Caco-2 (cell line): ENCODE measurements at regions not wholly inside any gene's neighbourhood (a gene's known extent, or its start where the extent isn't known, plus 50 kb on each side); places are given as distances from the start of the nearest gene placed in this dataset.

Experiments
- BruUV-seq: library from RNA; stranded (reverse); fragments of 400-500 nt; replicated peaks from 2 replicates; lab custom pipeline; 2021; lab: Mats Ljungman, UMichigan
- CTCF ChIA-PET: fragments of 300-600 bp; sonication (Branson Sonifier 250); formaldehyde crosslinking; loops from one replicate; lab custom pipeline; 2022; ENCODE audit warnings: antibody characterized with exemption; lab: Charles Lee
- POLR2A ChIA-PET: fragments of 300-600 bp; sonication (Branson Sonifier 250); formaldehyde crosslinking; loops from one replicate; lab custom pipeline; 2022; ENCODE audit warnings: antibody characterized with exemption; lab: Charles Lee
- DNase-seq, 2 experiments: peaks; one replicate each; pipeline versions ENCODE4 v3.0.0 to v3.0.0-alpha.2; 2020 to 2022
- H3K27me3 ChIP-seq: replicated peaks from 2 replicates; pipeline ENCODE4 v1.6.0; 2011; ENCODE audit warnings: low read length; ENCODE audit not compliant: control insufficient read depth, insufficient read depth
- H3K36me3 ChIP-seq: 2 replicates; pipeline ENCODE4 v1.5.1; 2011; ENCODE audit warnings: low read length; ENCODE audit not compliant: control insufficient read depth, insufficient read depth
- H3K4me1 ChIP-seq: fragments of 250-450 bp; sonication (Bioruptor Pico); 2 replicates; pipeline ENCODE4 v1.5.1; 2020; ENCODE audit warnings: mild to moderate bottlenecking
- H3K4me3 ChIP-seq: 2 replicates; pipeline ENCODE4 v1.5.1; 2011; ENCODE audit warnings: low read depth, mild to moderate bottlenecking, control low read depth, low read length
- H3K9me3 ChIP-seq: fragments of 250-450 bp; sonication (Bioruptor Pico); 2 replicates; pipeline ENCODE4 v1.5.1; 2020; ENCODE audit warnings: mild to moderate bottlenecking, moderate library complexity
- H3K27ac Mint-ChIP-seq: one replicate; pipeline ENCODE4 v1.8.0; 2022; ENCODE audit warnings: mixed read lengths; ENCODE audit not compliant: unreplicated experiment
- H3K27me3 Mint-ChIP-seq: one replicate; pipeline ENCODE4 v1.8.0; 2022; ENCODE audit warnings: mixed read lengths; ENCODE audit not compliant: insufficient read depth, unreplicated experiment
- H3K36me3 Mint-ChIP-seq: one replicate; pipeline ENCODE4 v1.8.0; 2022; ENCODE audit warnings: mild to moderate bottlenecking, mixed read lengths; ENCODE audit not compliant: insufficient read depth, unreplicated experiment
- H3K4me1 Mint-ChIP-seq: one replicate; pipeline ENCODE4 v1.8.0; 2022; ENCODE audit warnings: low read depth, mixed read lengths; ENCODE audit not compliant: unreplicated experiment
- H3K4me3 Mint-ChIP-seq: one replicate; pipeline ENCODE4 v1.8.0; 2022; ENCODE audit warnings: mild to moderate bottlenecking, moderate library complexity, mixed read lengths; ENCODE audit not compliant: unreplicated experiment
- H3K9me3 Mint-ChIP-seq: one replicate; pipeline ENCODE4 v1.8.0; 2022; ENCODE audit warnings: mixed read lengths; ENCODE audit not compliant: unreplicated experiment
- CTCF ChIP-seq, 2 experiments: fragments of 200-600 bp in 1 of 2; IDR thresholded peaks; 1 replicate in 1 of 2; 2 replicates in 1 of 2; pipeline versions ENCODE4 v1.5.1 to v1.8.0; 2011 to 2022; ENCODE audit warnings: antibody characterized with exemption in 1 of 2, control low read depth in 1 of 2, inconsistent platforms in 1 of 2, low read depth in 1 of 2, low read length in 1 of 2, mild to moderate bottlenecking in 1 of 2, moderate library complexity in 1 of 2; ENCODE audit not compliant: insufficient read depth in 1 of 2, severe bottlenecking in 1 of 2, unreplicated experiment in 1 of 2
- intact Hi-C: fragments of 100-400 bp; cut with micrococcal nuclease; formaldehyde crosslinking; loops from one replicate; pipeline ENCODE4 v1.10.0; 2022; ENCODE audit not compliant: unreplicated experiment

GRCh38 chr13:105643966-105644365 lies 891.5 kb downstream of the EFNB2 start:
- ChIA-PET POLR2A (no interaction called here), CTCF (no interaction called here)
- no peak for DNase-seq
- Mint-ChIP-seq H3K9me3 (no peaks in the 10 kb centered on the region), H3K4me3 (no peak overlapping the region), H3K36me3 (no peaks in the 10 kb centered on the region), H3K4me1 (no peaks in the 10 kb centered on the region), H3K27me3 (peaks cover 3% of the 10 kb centered on the region), H3K27ac (no peak overlapping the region)
- Histone ChIP-seq H3K4me1 (no peaks in the 10 kb centered on the region), H3K36me3 (no peaks in the 10 kb centered on the region), H3K27me3 (no peaks in the 10 kb centered on the region), H3K9me3 (no peaks in the 10 kb centered on the region), H3K4me3 (no peak overlapping the region)
- intact Hi-C loops = no loop called here
- no TSS peak for BruUV-seq
- TF ChIP-seq CTCF (IDR thresholded peaks at IDR 0.05; ENCODE audit: insufficient read depth in 1 of 2, low read depth in 1 of 2, low read length in 1 of 2, severe bottlenecking in 1 of 2, unreplicated experiment in 1 of 2) = no peak

- no peak for DNase-seq
- no peak overlapping the region for H3K4me3 Mint-ChIP-seq
Observed at GRCh38 chr13:105642511-105642958, 892.9 kb downstream of the EFNB2 start.

GRCh38 chr13:105641121-105641520 lies 894.3 kb downstream of the EFNB2 start:
- H3K27me3 ChIP-seq = no peaks in the 10 kb centered on the region
- DNase-seq = no peak
- Mint-ChIP-seq H3K9me3 (no peaks in the 10 kb centered on the region), H3K27me3 (peaks cover 3% of the 10 kb centered on the region), H3K4me1 (no peaks in the 10 kb centered on the region), H3K27ac (no peak overlapping the region), H3K4me3 (no peak overlapping the region), H3K36me3 (no peaks in the 10 kb centered on the region)
- no TSS peak for BruUV-seq
- ChIA-PET CTCF (no interaction called here), POLR2A (no interaction called here)
- H3K4me3 ChIP-seq = no peak overlapping the region
- intact Hi-C loops = no loop called here
- H3K36me3 ChIP-seq = no peaks in the 10 kb centered on the region
- no peaks in the 10 kb centered on the region for H3K9me3 ChIP-seq
- no peak for TF ChIP-seq CTCF (IDR thresholded peaks at IDR 0.05; ENCODE audit: insufficient read depth in 1 of 2, low read depth in 1 of 2, low read length in 1 of 2, severe bottlenecking in 1 of 2, unreplicated experiment in 1 of 2)
- no peaks in the 10 kb centered on the region for H3K4me1 ChIP-seq

More at GRCh38 chr13:105642511-105642958, 892.9 kb downstream of the EFNB2 start:
- BruUV-seq = no TSS peak
- no peaks in the 10 kb centered on the region for H3K36me3 Mint-ChIP-seq
- no peak overlapping the region for H3K27ac Mint-ChIP-seq
- POLR2A ChIA-PET = no interaction called here
- Histone ChIP-seq H3K4me3 (no peak overlapping the region), H3K36me3 (no peaks in the 10 kb centered on the region), H3K4me1 (no peaks in the 10 kb centered on the region), H3K9me3 (no peaks in the 10 kb centered on the region), H3K27me3 (no peaks in the 10 kb centered on the region)
- H3K9me3 Mint-ChIP-seq = no peaks in the 10 kb centered on the region
- H3K27me3 Mint-ChIP-seq = peaks cover 3% of the 10 kb centered on the region
- no peak for TF ChIP-seq CTCF (IDR thresholded peaks at IDR 0.05; ENCODE audit: insufficient read depth in 1 of 2, low read depth in 1 of 2, low read length in 1 of 2, severe bottlenecking in 1 of 2, unreplicated experiment in 1 of 2)
- intact Hi-C loops = no loop called here
- no peaks in the 10 kb centered on the region for H3K4me1 Mint-ChIP-seq
- CTCF ChIA-PET = no interaction called here
